ENCODE measurements at regions not wholly inside any gene's neighbourhood (a gene's known extent, or its start where the extent isn't known, plus 50 kb on each side); places are given as distances from the start of the nearest gene placed in this dataset.

- H3K4me3 ChIP-seq (ENCODE audit: control insufficient read depth in 2 of 3, extremely low read depth in 1 of 3, insufficient read depth in 2 of 3, low read depth in 1 of 3, low read length in 3 of 3) = no peak overlapping the region
- no peaks in the 10 kb centered on the region for H3K9me1 ChIP-seq (ENCODE audit: control insufficient read depth, extremely low read depth, insufficient read depth, low read length)
- H3K36me3 ChIP-seq (ENCODE audit: control insufficient read depth in 2 of 2, extremely low read depth in 1 of 2, insufficient read depth in 2 of 2, low read length in 2 of 2) = no peaks in the 10 kb centered on the region
- no peaks in the 10 kb centered on the region for H3K79me2 ChIP-seq (ENCODE audit: control insufficient read depth, insufficient read depth, low read length)
- no peak for DNase-seq (ENCODE audit: low read depth, low spot score)
- no peak overlapping the region for H2AFZ ChIP-seq (ENCODE audit: control insufficient read depth, low read length)
- H3K4me2 ChIP-seq (ENCODE audit: control insufficient read depth, extremely low read depth, insufficient read depth, low read depth, low read length) = no peak overlapping the region
- H3K27me3 ChIP-seq (ENCODE audit: control insufficient read depth, extremely low read depth, insufficient read depth, low read length) = no peaks in the 10 kb centered on the region
- H3K9me3 ChIP-seq (ENCODE audit: control insufficient read depth, low read depth, low read length) = no peaks in the 10 kb centered on the region
- no peaks in the 10 kb centered on the region for H4K20me1 ChIP-seq (ENCODE audit: control insufficient read depth, extremely low read depth, insufficient read depth, low read length)
- H3K27ac ChIP-seq (ENCODE audit: control insufficient read depth, insufficient read depth, low read length) = no peak overlapping the region
- dilution Hi-C loops (cut with MboI; ENCODE audit: extremely low pct_ligation_motif_present, low sequenced_read_pairs) = no loop called here
- no peak overlapping the region for H3K9ac ChIP-seq (ENCODE audit: control insufficient read depth, extremely low read depth, insufficient read depth, low read length)
- no peaks in the 10 kb centered on the region for H3K4me1 ChIP-seq (ENCODE audit: control insufficient read depth, extremely low read depth, insufficient read depth, low read length)
- TF ChIP-seq EZH2 (IDR thresholded peaks at IDR 0.05; ENCODE audit: low read length) (no peak), CTCF (optimal IDR thresholded peaks at IDR 0.05 in 1 of 3, IDR thresholded peaks at IDR 0.05 in 1 of 3, conservative IDR thresholded peaks at IDR 0.05 in 1 of 3; ENCODE audit: extremely low read depth in 1 of 3, insufficient read depth in 2 of 3, low read length in 3 of 3) (no peak)
- FAIRE-seq = no peak
Measured at GRCh38 chr6:50993941-50994720, 175.5 kb downstream of the TFAP2B start.

- no peak overlapping the region for H3K4me2 ChIP-seq (ENCODE audit: control insufficient read depth, extremely low read depth, insufficient read depth, low read depth, low read length)
- H3K27ac ChIP-seq (ENCODE audit: control insufficient read depth, insufficient read depth, low read length) = no peak overlapping the region
- no peaks in the 10 kb centered on the region for H3K27me3 ChIP-seq (ENCODE audit: control insufficient read depth, extremely low read depth, insufficient read depth, low read length)
- no peaks in the 10 kb centered on the region for H3K9me1 ChIP-seq (ENCODE audit: control insufficient read depth, extremely low read depth, insufficient read depth, low read length)
- no peaks in the 10 kb centered on the region for H3K79me2 ChIP-seq (ENCODE audit: control insufficient read depth, insufficient read depth, low read length)
- dilution Hi-C loops (cut with MboI; ENCODE audit: extremely low pct_ligation_motif_present, low sequenced_read_pairs) = no loop called here
- no peak overlapping the region for H2AFZ ChIP-seq (ENCODE audit: control insufficient read depth, low read length)
- H3K36me3 ChIP-seq (ENCODE audit: control insufficient read depth in 2 of 2, extremely low read depth in 1 of 2, insufficient read depth in 2 of 2, low read length in 2 of 2) = no peaks in the 10 kb centered on the region
- H4K20me1 ChIP-seq (ENCODE audit: control insufficient read depth, extremely low read depth, insufficient read depth, low read length) = no peaks in the 10 kb centered on the region
- H3K4me1 ChIP-seq (ENCODE audit: control insufficient read depth, extremely low read depth, insufficient read depth, low read length) = no peaks in the 10 kb centered on the region
- H3K9ac ChIP-seq (ENCODE audit: control insufficient read depth, extremely low read depth, insufficient read depth, low read length) = no peak overlapping the region
- FAIRE-seq (no peak), DNase-seq (ENCODE audit: low read depth, low spot score) (no peak)
- no peak for TF ChIP-seq CTCF (optimal IDR thresholded peaks at IDR 0.05 in 1 of 3, IDR thresholded peaks at IDR 0.05 in 1 of 3, conservative IDR thresholded peaks at IDR 0.05 in 1 of 3; ENCODE audit: extremely low read depth in 1 of 3, insufficient read depth in 2 of 3, low read length in 3 of 3)
- no peak for TF ChIP-seq EZH2 (IDR thresholded peaks at IDR 0.05; ENCODE audit: low read length)
- H3K9me3 ChIP-seq (ENCODE audit: control insufficient read depth, low read depth, low read length) = no peaks in the 10 kb centered on the region
- H3K4me3 ChIP-seq (ENCODE audit: control insufficient read depth in 2 of 3, extremely low read depth in 1 of 3, insufficient read depth in 2 of 3, low read depth in 1 of 3, low read length in 3 of 3) = no peak overlapping the region
Measured at GRCh38 chr6:50995036-50995435, 176.4 kb downstream of the TFAP2B start.

Measured in keratinocyte (primary cell).